Liver (tissue), 8 donors: ENCODE measurements at regions not wholly inside any gene's neighbourhood (a gene's known extent, or its start where the extent isn't known, plus 50 kb on each side); places are given as distances from the start of the nearest gene placed in this dataset.

Source experiments
- DNase-seq: peaks from one replicate; pipeline ENCODE4 v3.0.0-alpha.2; 2017; ENCODE audit warnings: low spot score
- H3K27ac ChIP-seq, 2 donors: one replicate each; pipeline ENCODE4 v1.7.0; 2013; ENCODE audit warnings: inconsistent platforms in 2 of 2, low read length in 2 of 2, control low read depth in 1 of 2, low read depth in 1 of 2, mild to moderate bottlenecking in 1 of 2
- H3K27me3 ChIP-seq, 4 donors: one replicate each; pipeline versions ENCODE4 v1.6.1 to v1.7.0; 2013; ENCODE audit warnings: low read length in 3 of 4, inconsistent platforms in 1 of 4, mild to moderate bottlenecking in 1 of 4, moderate library complexity in 1 of 4; ENCODE audit not compliant: control insufficient read depth in 4 of 4, insufficient read depth in 4 of 4
- H3K36me3 ChIP-seq, 4 donors: one replicate each; pipeline versions ENCODE4 v1.6.1 to v1.7.0; 2013; ENCODE audit warnings: low read length in 3 of 4, mild to moderate bottlenecking in 3 of 4, low read depth in 1 of 4, moderate library complexity in 1 of 4; ENCODE audit not compliant: control insufficient read depth in 4 of 4, insufficient read depth in 3 of 4
- H3K4me1 ChIP-seq, 4 donors: one replicate each; pipeline versions ENCODE4 v1.6.1 to v1.7.0; 2013; ENCODE audit warnings: low read length in 3 of 4, mild to moderate bottlenecking in 3 of 4, moderate library complexity in 1 of 4; ENCODE audit not compliant: control insufficient read depth in 4 of 4, insufficient read depth in 4 of 4
- H3K4me3 ChIP-seq, 3 donors: one replicate each; pipeline versions ENCODE4 v1.6.1 to v1.7.0; 2013; ENCODE audit warnings: low read length in 3 of 3, control low read depth in 1 of 3, low read depth in 1 of 3, mild to moderate bottlenecking in 1 of 3
- H3K9ac ChIP-seq, 2 donors: one replicate each; pipeline ENCODE4 v1.7.0; 2013; ENCODE audit warnings: low read length in 2 of 2, mild to moderate bottlenecking in 2 of 2, moderate library complexity in 2 of 2, control low read depth in 1 of 2, low read depth in 1 of 2
- H3K9me3 ChIP-seq, 4 donors: one replicate each; pipeline versions ENCODE4 v1.6.1 to v1.7.0; 2013; ENCODE audit warnings: low read length in 3 of 4; ENCODE audit not compliant: control insufficient read depth in 4 of 4
- ATF3 ChIP-seq: IDR thresholded peaks from 2 replicates; pipeline ENCODE4 v1.6.1; 2016; ENCODE audit warnings: antibody characterized with exemption
- CTCF ChIP-seq: fragments of 150-350 bp; IDR thresholded peaks from 2 replicates; pipeline ENCODE4 v1.5.1; 2017; ENCODE audit warnings: improper control_type of control experiment, low read depth, low read length; ENCODE audit not compliant: missing input control
- EGR1 ChIP-seq, 2 donors: IDR thresholded peaks; 2 replicates each; pipeline ENCODE4 v1.6.1; 2016 to 2018; ENCODE audit warnings: antibody characterized with exemption in 2 of 2, low read depth in 2 of 2
- FOXA2 ChIP-seq: IDR thresholded peaks from 2 replicates; pipeline ENCODE4 v1.6.1; 2016; ENCODE audit warnings: antibody characterized with exemption
- GABPA ChIP-seq, 2 donors: IDR thresholded peaks in 1 of 2; conservative IDR thresholded peaks in 1 of 2; 2 replicates each; pipeline ENCODE4 v1.6.1; 2016; ENCODE audit warnings: antibody characterized with exemption in 2 of 2, mild to moderate bottlenecking in 1 of 2, moderate library complexity in 1 of 2
- HNF4G ChIP-seq: IDR thresholded peaks from 2 replicates; pipeline ENCODE4 v1.6.1; 2016; ENCODE audit warnings: antibody characterized with exemption
- JUND ChIP-seq, 2 donors: IDR thresholded peaks; 2 replicates each; pipeline ENCODE4 v1.6.1; 2016; ENCODE audit warnings: antibody characterized with exemption in 2 of 2
- MAX ChIP-seq: IDR thresholded peaks from 2 replicates; pipeline ENCODE4 v1.6.1; 2016; ENCODE audit warnings: antibody characterized with exemption
- NR2F2 ChIP-seq: IDR thresholded peaks from 2 replicates; pipeline ENCODE4 v1.6.1; 2016; ENCODE audit warnings: antibody characterized with exemption
- RAD21 ChIP-seq, 2 donors: IDR thresholded peaks; 2 replicates each; pipeline ENCODE4 v1.6.1; 2016; ENCODE audit warnings: antibody characterized with exemption in 2 of 2, mild to moderate bottlenecking in 2 of 2
- REST ChIP-seq: IDR thresholded peaks from 2 replicates; pipeline ENCODE4 v1.6.1; 2016; ENCODE audit warnings: antibody characterized with exemption, mild to moderate bottlenecking
- RXRA ChIP-seq, 2 donors: IDR thresholded peaks; 2 replicates each; pipeline ENCODE4 v1.6.1; 2017 to 2018; ENCODE audit warnings: antibody characterized with exemption in 2 of 2, mild to moderate bottlenecking in 1 of 2
- SP1 ChIP-seq: IDR thresholded peaks from 2 replicates; pipeline ENCODE4 v1.6.1; 2018; ENCODE audit warnings: antibody characterized with exemption, mild to moderate bottlenecking
- TAF1 ChIP-seq: conservative IDR thresholded peaks from 2 replicates; pipeline ENCODE4 v1.6.1; 2016; ENCODE audit warnings: antibody characterized with exemption, mild to moderate bottlenecking
- YY1 ChIP-seq: IDR thresholded peaks from 2 replicates; pipeline ENCODE4 v1.6.1; 2016; ENCODE audit warnings: antibody characterized with exemption, mild to moderate bottlenecking
- ZBTB33 ChIP-seq: IDR thresholded peaks from 2 replicates; pipeline ENCODE4 v1.6.1; 2016; ENCODE audit warnings: antibody characterized with exemption
- WGBS: extraction: QIAGEN DNeasy Blood & Tissue Kit; methylation state at CpG from one replicate; pipeline ENCODE4 v1.1.7; 2013; 5-methylcytosine and 5-hydroxymethylcytosine counted together
- donor health status: healthy.
- donor health status: healthy.
- donor health status: healthy.
- donor health status: healthy.
- donor health status: healthy.

GRCh38 chr5:89451263-89451662 is 568.3 kb upstream of the MEF2C start:
- no peak overlapping the region for H3K9ac ChIP-seq
- no peak for TF ChIP-seq JUND (IDR thresholded peaks at IDR 0.05)
- TF ChIP-seq YY1 = no peak
- TF ChIP-seq HNF4G = no peak
- no peak for TF ChIP-seq RAD21 (IDR thresholded peaks at IDR 0.05)
- no peak for TF ChIP-seq REST
- no peak for TF ChIP-seq MAX
- no peak for TF ChIP-seq ATF3
- no peak for DNase-seq
- H3K27me3 ChIP-seq = peaks cover 0 to 2% (median 0%) of the 10 kb centered on the region in 4 donors
- no peaks in the 10 kb centered on the region for H3K9me3 ChIP-seq
- H3K36me3 ChIP-seq = no peaks in the 10 kb centered on the region
- no peak overlapping the region for H3K4me3 ChIP-seq
- no peaks in the 10 kb centered on the region for H3K4me1 ChIP-seq
- H3K27ac ChIP-seq = no peak overlapping the region

- Histone ChIP-seq H3K36me3 (no peaks in the 10 kb centered on the region), H3K27me3 (peaks cover 0 to 2% (median 0%) of the 10 kb centered on the region in 4 donors), H3K9ac (no peak overlapping the region), H3K4me1 (no peaks in the 10 kb centered on the region), H3K27ac (no peak overlapping the region), H3K9me3 (no peaks in the 10 kb centered on the region), H3K4me3 (no peak overlapping the region)
- TF ChIP-seq REST (no peak), YY1 (no peak), MAX (no peak), EGR1 (IDR thresholded peaks at IDR 0.05; ENCODE audit: low read depth in 2 of 2) (no peak), ZBTB33 (no peak), FOXA2 (no peak), NR2F2 (no peak), TAF1 (no peak), HNF4G (no peak), SP1 (no peak), CTCF (no peak), RAD21 (IDR thresholded peaks at IDR 0.05) (no peak), GABPA (IDR thresholded peaks at IDR 0.05 in 1 of 2, conservative IDR thresholded peaks at IDR 0.05 in 1 of 2) (no peak), JUND (IDR thresholded peaks at IDR 0.05) (no peak), RXRA (IDR thresholded peaks at IDR 0.05) (no peak)
- 59% methylated on average over 1 of the region's 1 CpG for WGBS
- DNase-seq = no peak
Measured at GRCh38 chr5:89450149-89450538, 567.2 kb upstream of the MEF2C start.
